ENCODE measurements at regions not wholly inside any gene's neighbourhood (a gene's known extent, or its start where the extent isn't known, plus 50 kb on each side); places are given as distances from the start of the nearest gene placed in this dataset.

- TF ChIP-seq CTCF (IDR thresholded peaks at IDR 0.05; ENCODE audit: insufficient read depth, low read length, poor library complexity, severe bottlenecking) (no peak), EZH2phosphoT487 (conservative IDR thresholded peaks at IDR 0.05; ENCODE audit: low read length) (no peak)
Observed at GRCh38 chr13:64538711-64539110, 2691.4 kb downstream of the PCDH9 start.

All from SU-DHL-6 (cell line).